ENCODE measurements at regions not wholly inside any gene's neighbourhood (a gene's known extent, or its start where the extent isn't known, plus 50 kb on each side); places are given as distances from the start of the nearest gene placed in this dataset.

- no peaks in the 10 kb centered on the region for H3K27me3 ChIP-seq
- 89 to 93% methylated on average over 4 of the region's 4 CpGs for WGBS, 2 donors
- H3K4me3 ChIP-seq, result no peak overlapping the region
- no peaks in the 10 kb centered on the region for H3K9me3 ChIP-seq
- no peak overlapping the region for H3K27ac ChIP-seq
- H3K4me1 ChIP-seq, result no peaks in the 10 kb centered on the region
- H3K36me3 ChIP-seq, result no peaks in the 10 kb centered on the region
- DNase-seq, result no peak
- no peak for TF ChIP-seq POLR2AphosphoS5 (IDR thresholded peaks at IDR 0.05)
- no peak for TF ChIP-seq POLR2A (IDR thresholded peaks at IDR 0.05)
- no peak for TF ChIP-seq CTCF (IDR thresholded peaks at IDR 0.05)
- TF ChIP-seq EP300 (IDR thresholded peaks at IDR 0.05), result no peak
- intact Hi-C loops (cut with DNase I), result no loop called here
Measured at GRCh38 chr1:101170506-101171050, 66.2 kb upstream of the S1PR1 start.

- H3K27me3 ChIP-seq, result no peaks in the 10 kb centered on the region
- intact Hi-C loops (cut with DNase I), result no loop called here
- no peak for DNase-seq
- TF ChIP-seq POLR2A (IDR thresholded peaks at IDR 0.05), result no peak
- no peak for TF ChIP-seq EP300 (IDR thresholded peaks at IDR 0.05)
- no peak for TF ChIP-seq CTCF (IDR thresholded peaks at IDR 0.05)
- no peak for TF ChIP-seq POLR2AphosphoS5 (IDR thresholded peaks at IDR 0.05)
- H3K9me3 ChIP-seq, result no peaks in the 10 kb centered on the region
- no peaks in the 10 kb centered on the region for H3K4me1 ChIP-seq
- no peak overlapping the region for H3K4me3 ChIP-seq
- no peak overlapping the region for H3K27ac ChIP-seq
- no peaks in the 10 kb centered on the region for H3K36me3 ChIP-seq
Measured at GRCh38 chr1:101167891-101168290, 68.9 kb upstream of the S1PR1 start.

GRCh38 chr1:101166583-101167120 lies 70.2 kb upstream of the S1PR1 start:
- TF ChIP-seq EP300 (IDR thresholded peaks at IDR 0.05), result no peak
- no peak for TF ChIP-seq POLR2AphosphoS5 (IDR thresholded peaks at IDR 0.05)
- TF ChIP-seq CTCF (IDR thresholded peaks at IDR 0.05), result no peak
- no peak for TF ChIP-seq POLR2A (IDR thresholded peaks at IDR 0.05)
- H3K4me3 ChIP-seq, result no peak overlapping the region
- no peak for DNase-seq

GRCh38 chr1:101165954-101166353 lies 70.9 kb upstream of the S1PR1 start:
- Histone ChIP-seq H3K27me3 (no peaks in the 10 kb centered on the region), H3K4me1 (no peaks in the 10 kb centered on the region), H3K27ac (no peak overlapping the region), H3K36me3 (no peaks in the 10 kb centered on the region), H3K4me3 (no peak overlapping the region), H3K9me3 (no peaks in the 10 kb centered on the region)
- no peak for TF ChIP-seq CTCF (IDR thresholded peaks at IDR 0.05)
- no peak for TF ChIP-seq POLR2AphosphoS5 (IDR thresholded peaks at IDR 0.05)
- no peak for TF ChIP-seq POLR2A (IDR thresholded peaks at IDR 0.05)
- TF ChIP-seq EP300 (IDR thresholded peaks at IDR 0.05), result no peak
- intact Hi-C loops (cut with DNase I), result no loop called here
- no peak for DNase-seq

More at GRCh38 chr1:101166583-101167120, 70.2 kb upstream of the S1PR1 start:
- no peaks in the 10 kb centered on the region for H3K4me1 ChIP-seq
- H3K36me3 ChIP-seq, result no peaks in the 10 kb centered on the region
- no peak overlapping the region for H3K27ac ChIP-seq
- 89 to 96% methylated on average over 1 of the region's 1 CpG for WGBS, 2 donors
- H3K9me3 ChIP-seq, result no peaks in the 10 kb centered on the region
- no peaks in the 10 kb centered on the region for H3K27me3 ChIP-seq
- intact Hi-C loops (cut with DNase I), result no loop called here

GRCh38 chr1:101165532-101165931 lies 71.3 kb upstream of the S1PR1 start:
- no peaks in the 10 kb centered on the region for H3K27me3 ChIP-seq
- WGBS, 2 donors, result 60 to 88% methylated on average over 1 of the region's 1 CpG
- H3K36me3 ChIP-seq, result no peaks in the 10 kb centered on the region
- H3K4me3 ChIP-seq, result no peak overlapping the region
- H3K9me3 ChIP-seq, result no peaks in the 10 kb centered on the region
- intact Hi-C loops (cut with DNase I), result no loop called here
- TF ChIP-seq EP300 (IDR thresholded peaks at IDR 0.05), result no peak
- no peak for TF ChIP-seq POLR2AphosphoS5 (IDR thresholded peaks at IDR 0.05)
- no peak for DNase-seq
- H3K27ac ChIP-seq, result no peak overlapping the region
- no peaks in the 10 kb centered on the region for H3K4me1 ChIP-seq

Measured in sigmoid colon (tissue), 6 donors.